ENCODE measurements at regions not wholly inside any gene's neighbourhood (a gene's known extent, or its start where the extent isn't known, plus 50 kb on each side); places are given as distances from the start of the nearest gene placed in this dataset.
A peak's percentile ranks its signal among the peaks of the same experiment; 100 is the strongest.

DNA sequence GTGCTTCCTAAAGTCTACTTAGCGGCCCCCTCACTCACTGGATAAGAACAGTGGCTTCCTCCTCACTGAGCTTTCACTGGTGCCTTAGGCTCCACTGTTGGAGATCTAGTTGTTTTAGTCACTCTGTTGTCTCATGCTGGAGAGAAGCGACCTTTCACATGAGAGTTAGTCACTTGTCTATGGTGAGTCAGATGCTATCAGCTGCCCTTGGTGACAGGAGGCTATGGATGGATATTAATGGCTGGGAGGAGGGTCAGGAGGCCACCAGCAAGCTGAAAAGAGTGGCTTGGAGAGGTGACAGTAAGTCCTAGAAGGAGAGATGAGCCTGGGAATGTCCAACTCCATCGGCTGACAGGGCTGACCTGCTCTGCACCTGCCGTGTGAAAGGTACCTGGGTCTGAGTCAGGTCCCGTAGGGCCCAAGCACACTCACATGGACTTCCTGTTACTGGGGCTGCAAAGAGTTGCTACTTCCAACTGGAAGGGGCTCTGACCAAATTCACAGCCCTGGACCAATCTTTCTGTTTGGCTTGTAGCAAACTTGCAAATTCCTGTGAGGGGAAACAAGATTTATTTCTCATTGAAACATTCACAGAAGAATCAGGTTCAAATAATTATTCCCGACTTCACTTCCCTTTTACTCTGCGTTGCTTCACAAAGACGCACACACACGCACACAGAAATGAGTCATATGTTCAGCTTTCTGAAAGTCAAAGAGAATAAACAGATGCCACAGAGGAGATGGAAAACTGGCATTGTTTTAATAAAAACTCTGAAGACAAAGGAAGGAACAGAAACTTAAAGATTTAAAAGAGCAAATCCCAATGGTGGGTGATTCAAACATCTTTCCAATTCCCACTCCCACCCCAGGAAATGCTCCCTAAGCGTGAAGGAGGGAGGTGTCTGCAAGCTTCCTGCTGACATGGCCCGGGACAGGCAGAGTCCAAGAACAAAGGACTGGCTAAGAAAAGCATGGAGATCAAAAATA is 203.5 kb upstream of the TWIST2 start:
- Histone ChIP-seq H3K27ac (peak overlapping the region; percentile 56 to 81 (median 72)), H3K9me3 (no peaks in the 10 kb centered on the region), H3K4me3 (no peak overlapping the region), H3K36me3 (no peaks in the 10 kb centered on the region), H3K27me3 (no peaks in the 10 kb centered on the region), H3K4me1 (peaks cover 0 to 17% (median 13%) of the 10 kb centered on the region in 3 donors)
- WGBS, 2 donors: 27 to 32% methylated on average over 8 to 11 of the region's 11 CpGs
- TF ChIP-seq POLR2A (IDR thresholded peaks at IDR 0.05): no peak
- TF ChIP-seq, protein P1, sequence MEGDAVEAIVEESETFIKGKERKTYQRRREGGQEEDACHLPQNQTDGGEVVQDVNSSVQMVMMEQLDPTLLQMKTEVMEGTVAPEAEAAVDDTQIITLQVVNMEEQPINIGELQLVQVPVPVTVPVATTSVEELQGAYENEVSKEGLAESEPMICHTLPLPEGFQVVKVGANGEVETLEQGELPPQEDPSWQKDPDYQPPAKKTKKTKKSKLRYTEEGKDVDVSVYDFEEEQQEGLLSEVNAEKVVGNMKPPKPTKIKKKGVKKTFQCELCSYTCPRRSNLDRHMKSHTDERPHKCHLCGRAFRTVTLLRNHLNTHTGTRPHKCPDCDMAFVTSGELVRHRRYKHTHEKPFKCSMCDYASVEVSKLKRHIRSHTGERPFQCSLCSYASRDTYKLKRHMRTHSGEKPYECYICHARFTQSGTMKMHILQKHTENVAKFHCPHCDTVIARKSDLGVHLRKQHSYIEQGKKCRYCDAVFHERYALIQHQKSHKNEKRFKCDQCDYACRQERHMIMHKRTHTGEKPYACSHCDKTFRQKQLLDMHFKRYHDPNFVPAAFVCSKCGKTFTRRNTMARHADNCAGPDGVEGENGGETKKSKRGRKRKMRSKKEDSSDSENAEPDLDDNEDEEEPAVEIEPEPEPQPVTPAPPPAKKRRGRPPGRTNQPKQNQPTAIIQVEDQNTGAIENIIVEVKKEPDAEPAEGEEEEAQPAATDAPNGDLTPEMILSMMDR (IDR thresholded peaks at IDR 0.05): no peak
- intact Hi-C loops (cut with DNase I): no loop called here
- no peak for DNase-seq

DNA sequence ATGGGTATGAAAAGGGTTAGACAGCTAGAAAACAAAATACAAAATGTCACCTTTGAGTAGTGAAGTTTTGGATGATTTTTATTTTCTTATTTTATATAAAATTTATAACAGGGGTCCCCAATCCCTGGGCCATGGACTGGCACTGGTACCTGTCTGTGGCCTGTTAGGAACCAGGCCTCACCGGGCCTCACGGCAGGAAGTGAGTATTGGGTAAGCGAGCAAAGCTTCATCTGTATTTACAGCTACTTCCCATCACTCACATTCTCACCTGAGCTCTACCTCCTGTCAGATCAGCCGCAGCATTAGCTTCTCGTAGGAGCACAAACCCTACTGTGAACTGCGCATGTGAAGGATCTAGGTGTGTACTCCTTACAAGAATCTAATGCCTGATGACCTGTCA is 202.8 kb upstream of the TWIST2 start:
- WGBS, 2 donors: 65 to 85% methylated on average over 5 to 6 of the region's 6 CpGs
- no peaks in the 10 kb centered on the region for H3K36me3 ChIP-seq
- no peaks in the 10 kb centered on the region for H3K27me3 ChIP-seq
- TF ChIP-seq POLR2A (IDR thresholded peaks at IDR 0.05): no peak
- TF ChIP-seq, protein P1 (IDR thresholded peaks at IDR 0.05): no peak
- no peaks in the 10 kb centered on the region for H3K9me3 ChIP-seq
- intact Hi-C loops (cut with DNase I): no loop called here
- H3K4me3 ChIP-seq: no peak overlapping the region
- peaks cover 0 to 17% (median 13%) of the 10 kb centered on the region in 3 donors for H3K4me1 ChIP-seq
- peak overlapping the region; percentile 42 to 75 (median 65) for H3K27ac ChIP-seq
- no peak for DNase-seq

DNA sequence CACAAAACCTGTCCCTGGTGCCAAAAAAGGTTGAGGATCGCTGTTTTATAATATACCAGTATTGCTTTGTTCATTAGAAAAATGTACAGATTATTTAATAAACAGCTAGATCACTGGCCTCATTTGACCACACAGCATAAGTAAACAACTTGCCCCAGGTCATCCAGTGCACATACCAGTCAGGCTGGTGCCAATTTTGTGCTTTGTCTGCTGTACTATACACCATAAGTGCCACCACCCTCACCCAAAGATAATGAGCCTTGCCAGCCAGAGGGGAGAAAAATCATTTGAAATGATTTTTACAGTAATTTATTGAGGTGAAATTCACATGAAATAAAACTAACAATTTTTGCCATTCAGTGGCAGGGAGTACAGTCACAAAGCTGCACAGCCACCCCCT is 202.2 kb upstream of the TWIST2 start:
- TF ChIP-seq, protein P1 (IDR thresholded peaks at IDR 0.05): no peak
- no peak for TF ChIP-seq POLR2A (IDR thresholded peaks at IDR 0.05)
- Histone ChIP-seq H3K4me1 (peaks cover 0 to 17% (median 13%) of the 10 kb centered on the region in 3 donors), H3K27ac (peak overlapping the region in 2 of 4 donors; percentile 0 to 9), H3K36me3 (no peaks in the 10 kb centered on the region), H3K27me3 (no peaks in the 10 kb centered on the region), H3K4me3 (no peak overlapping the region), H3K9me3 (no peaks in the 10 kb centered on the region)
- intact Hi-C loops (cut with DNase I): no loop called here
- 88 to 100% methylated on average over 1 of the region's 1 CpG for WGBS, 2 donors
- no peak for DNase-seq

DNA sequence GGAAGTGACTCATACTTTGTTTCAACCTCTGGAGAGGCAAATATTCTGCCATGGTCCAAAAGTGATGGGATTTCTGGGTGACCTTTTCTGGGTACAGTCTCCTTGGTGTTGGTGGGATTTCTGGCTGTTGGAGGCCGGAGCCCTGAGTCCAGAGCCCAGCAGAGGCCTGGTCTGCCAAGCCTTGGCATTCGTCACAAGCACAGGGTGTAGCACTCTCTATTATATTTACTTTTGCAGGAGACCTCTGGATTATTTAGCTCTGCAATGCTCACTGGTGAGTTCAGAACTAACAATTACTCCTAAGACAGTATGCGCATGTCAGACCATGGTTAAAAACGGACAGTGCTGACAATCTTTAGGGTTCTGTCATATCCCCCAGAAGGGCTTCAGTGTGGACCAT is 201.6 kb upstream of the TWIST2 start:
- intact Hi-C loops (cut with DNase I): no loop called here
- Histone ChIP-seq H3K36me3 (no peaks in the 10 kb centered on the region), H3K9me3 (no peaks in the 10 kb centered on the region), H3K27ac (peak overlapping the region in 1 of 4 donors; percentile 0), H3K4me3 (no peak overlapping the region), H3K27me3 (no peaks in the 10 kb centered on the region), H3K4me1 (peaks cover 0 to 17% (median 13%) of the 10 kb centered on the region in 3 donors)
- no peak for DNase-seq
- TF ChIP-seq, protein P1 (IDR thresholded peaks at IDR 0.05): no peak
- no peak for TF ChIP-seq POLR2A (IDR thresholded peaks at IDR 0.05)
- WGBS, 2 donors: 69 to 80% methylated on average over 2 to 4 of the region's 4 CpGs

DNA sequence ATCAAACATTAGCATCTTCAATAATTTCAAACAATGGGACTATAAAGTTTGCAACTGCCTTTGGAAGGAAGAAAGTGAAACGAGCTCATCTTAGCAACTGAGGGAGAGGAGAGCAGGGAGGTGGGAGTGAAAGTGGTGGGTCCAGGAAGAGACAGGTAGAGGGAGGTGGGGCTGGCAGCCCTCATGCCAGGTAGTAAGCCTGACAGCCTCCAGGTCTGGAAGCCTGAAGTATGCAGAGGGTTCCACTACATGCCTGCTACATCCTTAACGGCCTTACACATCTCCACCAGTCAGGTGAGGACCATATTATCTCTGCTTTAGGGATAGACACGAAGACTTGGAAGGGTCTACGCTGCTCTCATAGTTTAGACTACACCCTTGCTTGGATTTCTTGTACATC is 201.1 kb upstream of the TWIST2 start:
- DNase-seq: no peak
- no peaks in the 10 kb centered on the region for H3K36me3 ChIP-seq
- WGBS, 2 donors: 72 to 81% methylated on average over 4 of the region's 4 CpGs
- intact Hi-C loops (cut with DNase I): no loop called here
- no peak overlapping the region for H3K27ac ChIP-seq
- no peaks in the 10 kb centered on the region for H3K27me3 ChIP-seq
- H3K4me1 ChIP-seq: peaks cover 0 to 17% (median 13%) of the 10 kb centered on the region in 3 donors
- TF ChIP-seq POLR2A (IDR thresholded peaks at IDR 0.05): no peak
- TF ChIP-seq, protein P1 (IDR thresholded peaks at IDR 0.05): no peak
- H3K9me3 ChIP-seq: no peaks in the 10 kb centered on the region
- H3K4me3 ChIP-seq: no peak overlapping the region
